Ovary (tissue), 7 donors: ENCODE measurements at regions not wholly inside any gene's neighbourhood (a gene's known extent, or its start where the extent isn't known, plus 50 kb on each side); places are given as distances from the start of the nearest gene placed in this dataset.

ENCODE experiments used
- DNase-seq, 5 donors: peaks; one replicate each; pipeline ENCODE4 v3.0.0-alpha.2; 2019 to 2020
- H3K27ac ChIP-seq, 2 donors: fragments of 200-600 bp; one replicate each; pipeline versions ENCODE4 v1.5.1 to v1.8.0; 2019 to 2022
- H3K27me3 ChIP-seq: fragments of 200-600 bp; one replicate; pipeline ENCODE4 v1.8.0; 2022
- H3K36me3 ChIP-seq: fragments of 200-600 bp; sonication (generic); one replicate; pipeline ENCODE4 v1.5.1; 2019
- H3K4me1 ChIP-seq: one replicate; pipeline ENCODE4 v1.8.1; 2013; ENCODE audit warnings: mild to moderate bottlenecking, moderate library complexity; ENCODE audit not compliant: insufficient read depth
- H3K4me3 ChIP-seq: fragments of 200-600 bp; sonication (generic); one replicate; pipeline ENCODE4 v1.5.1; 2017
- H3K9me3 ChIP-seq, 2 donors: fragments of 200-600 bp in 1 of 2; sonication (generic) in 1 of 2; one replicate each; pipeline versions ENCODE4 v1.5.1 to v1.8.1; 2013 to 2019; ENCODE audit warnings: mild to moderate bottlenecking in 1 of 2, moderate library complexity in 1 of 2
- CTCF ChIP-seq, 3 donors: fragments of 450-650 bp in 2 of 3; fragments of 200-600 bp in 1 of 3; IDR thresholded peaks; one replicate each; pipeline versions ENCODE4 v1.5.1 to v1.8.0; 2016 to 2022; ENCODE audit warnings: antibody characterized with exemption in 3 of 3, mild to moderate bottlenecking in 1 of 3
- EP300 ChIP-seq: sonication (generic); formaldehyde crosslinking; IDR thresholded peaks from one replicate; pipeline ENCODE4 v1.6.1; 2017; ENCODE audit warnings: antibody characterized with exemption
- POLR2A ChIP-seq: fragments of 450-650 bp; IDR thresholded peaks from one replicate; pipeline ENCODE4 v1.6.1; 2017; ENCODE audit warnings: antibody characterized with exemption, mild to moderate bottlenecking, moderate library complexity
- WGBS, 3 donors: extraction: QIAGEN DNeasy Blood & Tissue Kit in 1 of 3; methylation state at CpG; one replicate each; pipeline versions ENCODE4 v1.1.5 to v1.1.7; 2013 to 2017; 5-methylcytosine and 5-hydroxymethylcytosine counted together
- intact Hi-C, 4 donors: fragments of 100-400 bp; cut with DNase I; formaldehyde crosslinking; loops; one replicate each; pipeline versions ENCODE4 v1.11.0 to v1.15.1; 2022 to 2023
- donor health status: DM: no; HTN: no; CAD: no; lungs with moderate emphysema.
- donor health status: DM: no; HTN: no; CAD: no.
- donor health status: Bipolar disorder and iron deficiency.
- donor health status: DM: no; HTN: no; CAD: no.
- donor health status: DM: yes; HTN: yes; CAD: no.

- no peak for DNase-seq
- Histone ChIP-seq H3K4me1 (no peaks in the 10 kb centered on the region), H3K27ac (no peak overlapping the region), H3K4me3 (no peak overlapping the region), H3K27me3 (peaks cover 3% of the 10 kb centered on the region), H3K9me3 (no peaks in the 10 kb centered on the region), H3K36me3 (no peaks in the 10 kb centered on the region)
- intact Hi-C loops: no loop called here
- 38 to 53% (median 40%) methylated on average over 5 of the region's 5 CpGs for WGBS, 3 donors
- TF ChIP-seq CTCF (IDR thresholded peaks at IDR 0.05) (no peak), EP300 (no peak), POLR2A (no peak)
Observed at GRCh38 chr5:54680998-54681397, 163.4 kb downstream of the SNX18 start.

- WGBS, 3 donors: 77 to 83% (median 81%) methylated on average over 2 of the region's 2 CpGs
Observed at GRCh38 chr5:54679686-54680085, 162.1 kb downstream of the SNX18 start.

GRCh38 chr5:54678737-54679136 lies 161.2 kb downstream of the SNX18 start:
- Histone ChIP-seq H3K4me3 (no peak overlapping the region), H3K4me1 (peaks cover 5% of the 10 kb centered on the region), H3K36me3 (no peaks in the 10 kb centered on the region), H3K27me3 (peaks cover 3% of the 10 kb centered on the region), H3K9me3 (no peaks in the 10 kb centered on the region), H3K27ac (no peak overlapping the region)
- intact Hi-C loops: no loop called here
- DNase-seq: no peak
- TF ChIP-seq POLR2A: no peak
- TF ChIP-seq EP300: no peak
- TF ChIP-seq CTCF (IDR thresholded peaks at IDR 0.05): no peak
- 77 to 83% (median 80%) methylated on average over 3 of the region's 3 CpGs for WGBS, 3 donors

More at GRCh38 chr5:54679686-54680085, 162.1 kb downstream of the SNX18 start:
- peaks cover 3% of the 10 kb centered on the region for H3K27me3 ChIP-seq
- no peak for DNase-seq
- TF ChIP-seq CTCF (IDR thresholded peaks at IDR 0.05): no peak
- TF ChIP-seq POLR2A: no peak
- no peak for TF ChIP-seq EP300
- H3K36me3 ChIP-seq: no peaks in the 10 kb centered on the region
- no peak overlapping the region for H3K27ac ChIP-seq
- no peak overlapping the region for H3K4me3 ChIP-seq
- no peaks in the 10 kb centered on the region for H3K4me1 ChIP-seq
- intact Hi-C loops: no loop called here
- no peaks in the 10 kb centered on the region for H3K9me3 ChIP-seq

GRCh38 chr5:54676481-54677340 lies 159.2 kb downstream of the SNX18 start:
- no peaks in the 10 kb centered on the region for H3K9me3 ChIP-seq
- H3K36me3 ChIP-seq: no peaks in the 10 kb centered on the region
- H3K27ac ChIP-seq: no peak overlapping the region
- peaks cover 8% of the 10 kb centered on the region for H3K4me1 ChIP-seq
- 46 to 69% (median 52%) methylated on average over 3 of the region's 3 CpGs for WGBS, 3 donors
- intact Hi-C loops: no loop called here
- H3K4me3 ChIP-seq: no peak overlapping the region
- TF ChIP-seq EP300 (no peak), CTCF (IDR thresholded peaks at IDR 0.05) (no peak), POLR2A (no peak)
- DNase-seq: no peak
- peaks cover 3% of the 10 kb centered on the region for H3K27me3 ChIP-seq
